HG03342 (cell line): ENCODE measurements at regions not wholly inside any gene's neighbourhood (a gene's known extent, or its start where the extent isn't known, plus 50 kb on each side); places are given as distances from the start of the nearest gene placed in this dataset.

Experiments
- ATAC-seq: cut with Tn5 transposase; IDR thresholded peaks from one replicate; pipeline ENCODE4 v1.9.1; 2021; ENCODE audit warnings: mild to moderate bottlenecking, moderate library complexity; ENCODE audit not compliant: unreplicated experiment

- peak; percentile 83 for ATAC-seq
Observed at GRCh38 chr3:28726840-28727239, 378.2 kb upstream of the AZI2 start.

GRCh38 chr3:28727307-28727706 lies 378.7 kb upstream of the AZI2 start:
- no peak for ATAC-seq

- no peak for ATAC-seq
Observed at GRCh38 chr3:28738425-28738824, 389.8 kb upstream of the AZI2 start.

- no peak for ATAC-seq
Observed at GRCh38 chr3:28739647-28740046, 391.0 kb upstream of the AZI2 start.

GRCh38 chr3:28743271-28743670 lies 394.6 kb upstream of the AZI2 start:
- ATAC-seq, result no peak

- ATAC-seq, result no peak
Observed at GRCh38 chr3:28743831-28744230, 395.2 kb upstream of the AZI2 start.

- no peak for ATAC-seq
Observed at GRCh38 chr3:28745436-28745835, 396.8 kb upstream of the AZI2 start.

GRCh38 chr3:28745916-28746617 lies 397.4 kb upstream of the AZI2 start:
- no peak for ATAC-seq

- no peak for ATAC-seq
Observed at GRCh38 chr3:28746990-28747389, 398.4 kb upstream of the AZI2 start.

- no peak for ATAC-seq
Observed at GRCh38 chr3:28751864-28752263, 403.2 kb upstream of the AZI2 start.

- no peak for ATAC-seq
Observed at GRCh38 chr3:28752290-28752689, 403.7 kb upstream of the AZI2 start.

GRCh38 chr3:28756056-28756455 lies 407.4 kb upstream of the AZI2 start:
- no peak for ATAC-seq

- ATAC-seq, result no peak
Observed at GRCh38 chr3:28758115-28758514, 409.5 kb upstream of the AZI2 start.

- no peak for ATAC-seq
Observed at GRCh38 chr3:28761375-28761774, 412.8 kb upstream of the AZI2 start.

- no peak for ATAC-seq
Observed at GRCh38 chr3:28765194-28765593, 416.6 kb upstream of the AZI2 start.

GRCh38 chr3:28768439-28768838 lies 419.8 kb upstream of the AZI2 start:
- no peak for ATAC-seq

- no peak for ATAC-seq
Observed at GRCh38 chr3:28777806-28778475, 429.3 kb upstream of the AZI2 start.

- ATAC-seq, result no peak
Observed at GRCh38 chr3:28780480-28780879, 431.9 kb upstream of the AZI2 start.

- no peak for ATAC-seq
Observed at GRCh38 chr3:28781053-28781452, 432.4 kb upstream of the AZI2 start.

- no peak for ATAC-seq
Observed at GRCh38 chr3:28786446-28786845, 437.8 kb upstream of the AZI2 start.

- ATAC-seq, result no peak
Observed at GRCh38 chr3:28788571-28788970, 439.9 kb upstream of the AZI2 start.

- no peak for ATAC-seq
Observed at GRCh38 chr3:28791713-28792255, 443.2 kb upstream of the AZI2 start.
